PC-3 (cell line): ENCODE measurements at regions not wholly inside any gene's neighbourhood (a gene's known extent, or its start where the extent isn't known, plus 50 kb on each side); places are given as distances from the start of the nearest gene placed in this dataset.

Source experiments
- CTCF ChIP-seq: fragments of 300-600 bp; sonication (generic); conservative IDR thresholded peaks from 2 replicates; pipeline ENCODE4 v1.5.1; 2017; ENCODE audit warnings: antibody characterized with exemption, low read depth, mild to moderate bottlenecking, low read length
- EZH2 ChIP-seq: fragments of 300-600 bp; sonication (generic); IDR thresholded peaks from one replicate; pipeline ENCODE4 v1.6.1; 2017; ENCODE audit warnings: antibody characterized with exemption, mild to moderate bottlenecking, low read length; ENCODE audit not compliant: unreplicated experiment
- EZH2phosphoT487 ChIP-seq: fragments of 300-600 bp; sonication (generic); IDR thresholded peaks from 2 replicates; pipeline ENCODE4 v1.6.1; 2018; ENCODE audit warnings: mild to moderate bottlenecking, antibody characterized with exemption, low read length, borderline replicate concordance

- TF ChIP-seq CTCF (no peak), EZH2 (no peak), EZH2phosphoT487 (no peak)
These were observed 348.9 kb downstream of the PTPRU start for GRCh38 chr1:29585201-29585600.
